HEK293 (cell line): ENCODE measurements at regions not wholly inside any gene's neighbourhood (a gene's known extent, or its start where the extent isn't known, plus 50 kb on each side); places are given as distances from the start of the nearest gene placed in this dataset.

Source experiments
- CTCF ChIA-PET: fragments of 350-600 bp; formaldehyde crosslinking; extraction: SDS; loops from one replicate; lab custom pipeline; 2021; ENCODE audit warnings: antibody characterized with exemption; lab: Yijun Ruan, JAX
- POLR2A ChIA-PET: fragments of 300-600 bp; formaldehyde crosslinking; extraction: SDS; loops from one replicate; lab custom pipeline; 2020; ENCODE audit warnings: antibody characterized with exemption, inconsistent platforms; lab: Yijun Ruan, JAX
- H3K27ac ChIP-seq: fragments of 200-500 bp; sonication (Bioruptor generic); 2 replicates; pipeline ENCODE4 v1.5.1; 2014; ENCODE audit warnings: low read depth, low read length, control low read depth, inconsistent platforms; ENCODE audit errors: extremely low read depth
- H3K36me3 ChIP-seq, 2 experiments: fragments of 200-500 bp in 1 of 2; sonication (Bioruptor generic) in 1 of 2; 1 replicate in 1 of 2; 2 replicates in 1 of 2; pipeline ENCODE4 v1.5.1; 2014 to 2017; ENCODE audit warnings: inconsistent platforms in 2 of 2, low read length in 2 of 2; ENCODE audit not compliant: control insufficient read depth in 2 of 2, insufficient read depth in 1 of 2
- H3K4me1 ChIP-seq: fragments of 200-500 bp; sonication (Bioruptor generic); 2 replicates; pipeline ENCODE4 v1.5.1; 2014; ENCODE audit warnings: mild to moderate bottlenecking, low read length, inconsistent platforms; ENCODE audit not compliant: control insufficient read depth, insufficient read depth
- H3K4me3 ChIP-seq: 2 replicates; pipeline ENCODE4 v1.5.1; 2011; ENCODE audit warnings: low read depth, mild to moderate bottlenecking, control low read depth, low read length, moderate library complexity
- H3K9me3 ChIP-seq: fragments of 200-500 bp; sonication (Bioruptor generic); 2 replicates; pipeline ENCODE4 v1.5.1; 2014; ENCODE audit warnings: low read depth, low read length, inconsistent platforms; ENCODE audit not compliant: control insufficient read depth, insufficient read depth
- BCL11B ChIP-seq: fragments of 450-650 bp; formaldehyde crosslinking; IDR thresholded peaks from 2 replicates; pipeline ENCODE4 v1.5.1; 2016; ENCODE audit warnings: low read depth, missing biosample characterization, missing genetic modification characterization
- MZF1 ChIP-seq: fragments of 450-650 bp; formaldehyde crosslinking; IDR thresholded peaks from 2 replicates; pipeline ENCODE4 v1.5.1; 2017; ENCODE audit warnings: missing biosample characterization, missing genetic modification characterization, borderline replicate concordance
- PRDM2 ChIP-seq: fragments of 450-650 bp; formaldehyde crosslinking; IDR thresholded peaks from 2 replicates; pipeline ENCODE4 v1.5.1; 2016; ENCODE audit warnings: missing biosample characterization, missing genetic modification characterization, borderline replicate concordance
- SETDB1 ChIP-seq: IDR thresholded peaks from one replicate; pipeline ENCODE4 v1.6.1; 2017; ENCODE audit warnings: mild to moderate bottlenecking, low read length, moderate library complexity, mixed read lengths; ENCODE audit not compliant: insufficient read length
- ZBTB1 ChIP-seq: fragments of 450-650 bp; formaldehyde crosslinking; IDR thresholded peaks from 2 replicates; pipeline ENCODE4 v1.5.1; 2016; ENCODE audit warnings: missing biosample characterization, missing genetic modification characterization
- ZBTB21 ChIP-seq: fragments of 450-650 bp; formaldehyde crosslinking; IDR thresholded peaks from 2 replicates; pipeline ENCODE4 v1.5.1; 2017; ENCODE audit warnings: missing biosample characterization, missing genetic modification characterization
- ZNF202 ChIP-seq: fragments of 450-650 bp; formaldehyde crosslinking; IDR thresholded peaks from 2 replicates; pipeline ENCODE4 v1.5.1; 2016; ENCODE audit warnings: missing biosample characterization, missing genetic modification characterization, borderline replicate concordance
- ZNF394 ChIP-seq: fragments of 450-650 bp; formaldehyde crosslinking; IDR thresholded peaks from 2 replicates; pipeline ENCODE4 v1.5.1; 2016; ENCODE audit warnings: missing biosample characterization, missing genetic modification characterization, mild to moderate bottlenecking, moderate library complexity, borderline replicate concordance
- ZNF473 ChIP-seq: fragments of 450-650 bp; formaldehyde crosslinking; IDR thresholded peaks from 2 replicates; pipeline ENCODE4 v1.5.1; 2017; ENCODE audit warnings: missing biosample characterization, missing genetic modification characterization
- ZNF501 ChIP-seq: fragments of 450-650 bp; formaldehyde crosslinking; IDR thresholded peaks from 2 replicates; pipeline ENCODE4 v1.5.1; 2016; ENCODE audit warnings: missing biosample characterization, missing genetic modification characterization
- ZNF529 ChIP-seq: fragments of 450-650 bp; formaldehyde crosslinking; IDR thresholded peaks from 2 replicates; pipeline ENCODE4 v1.5.1; 2017; ENCODE audit warnings: missing genetic modification characterization, missing biosample characterization; ENCODE audit not compliant: insufficient replicate concordance
- ZNF610 ChIP-seq: fragments of 450-650 bp; formaldehyde crosslinking; IDR thresholded peaks from 2 replicates; pipeline ENCODE4 v1.5.1; 2016; ENCODE audit warnings: missing biosample characterization, missing genetic modification characterization, borderline replicate concordance
- ZNF658 ChIP-seq: fragments of 450-650 bp; formaldehyde crosslinking; IDR thresholded peaks from 2 replicates; pipeline ENCODE4; 2016; ENCODE audit warnings: missing biosample characterization, missing genetic modification characterization
- ZNF776 ChIP-seq: fragments of 450-650 bp; formaldehyde crosslinking; IDR thresholded peaks from 2 replicates; pipeline ENCODE4 v1.5.0; 2017; ENCODE audit warnings: missing biosample characterization, missing genetic modification characterization, borderline replicate concordance
- ZSCAN16 ChIP-seq: fragments of 450-650 bp; formaldehyde crosslinking; IDR thresholded peaks from 2 replicates; pipeline ENCODE4 v1.5.1; 2016; ENCODE audit warnings: missing biosample characterization, missing genetic modification characterization
- TF ChIP-seq, protein P1 (sequence below): fragments of 450-650 bp; formaldehyde crosslinking; IDR thresholded peaks from 2 replicates; pipeline ENCODE4 v1.5.1; 2016; ENCODE audit warnings: missing biosample characterization, missing genetic modification characterization

DNA sequence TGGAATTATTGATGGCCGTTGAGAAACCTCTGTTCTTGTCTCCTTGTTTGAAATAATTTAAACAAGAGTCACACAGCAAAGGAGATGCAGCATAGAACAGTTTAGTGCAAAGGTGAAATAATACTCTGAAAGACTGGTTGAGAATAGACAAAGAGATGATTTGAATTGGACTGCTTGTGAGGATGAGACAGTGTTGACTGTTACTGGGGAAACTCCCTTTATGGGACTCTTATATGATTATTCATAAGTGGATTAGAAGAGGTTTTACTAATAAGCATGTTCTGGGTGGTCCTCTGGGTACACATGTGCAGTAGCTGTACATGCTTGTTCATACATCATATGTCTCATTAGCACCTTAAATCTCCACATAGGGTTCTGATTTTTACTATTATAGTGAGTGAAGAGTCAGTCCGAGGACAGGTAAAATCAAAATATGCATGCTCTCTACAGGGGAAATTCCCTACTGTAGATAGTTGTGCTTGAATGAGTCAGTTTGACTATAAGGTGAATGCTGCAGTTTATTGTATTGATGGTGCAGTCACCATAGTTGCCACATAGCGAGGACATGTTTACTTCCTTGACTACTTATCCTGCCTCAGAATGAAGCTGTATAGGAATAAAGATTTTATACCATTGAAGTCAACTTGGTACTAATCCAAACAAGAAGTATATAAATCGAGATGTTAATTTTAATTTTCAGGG is 498.7 kb downstream of the CNTN6 start:
- H3K4me3 ChIP-seq = no peak overlapping the region
- H3K36me3 ChIP-seq = no peaks in the 10 kb centered on the region
- ChIA-PET POLR2A (no interaction called here), CTCF (interaction anchor here (0.5 kb wide), 1 partner anchor 226 kb away, joined by 4 read pairs; no protein-coding TSS in a partner anchor)
- no peaks in the 10 kb centered on the region for H3K4me1 ChIP-seq
- no peak for TF ChIP-seq ZNF473
- TF ChIP-seq MZF1 (tag by site-specific recombination) = no peak
- TF ChIP-seq ZBTB21 (tag by site-specific recombination) = no peak
- no peak overlapping the region for H3K27ac ChIP-seq
- H3K9me3 ChIP-seq = no peaks in the 10 kb centered on the region

- Histone ChIP-seq H3K4me3 (no peak overlapping the region), H3K9me3 (no peaks in the 10 kb centered on the region), H3K36me3 (no peaks in the 10 kb centered on the region), H3K27ac (no peak overlapping the region), H3K4me1 (no peaks in the 10 kb centered on the region)
- no peak for TF ChIP-seq ZSCAN16 (tag by site-specific recombination)
- TF ChIP-seq ZNF473 = no peak
- no peak for TF ChIP-seq PRDM2 (tag by site-specific recombination)
- TF ChIP-seq ZNF394 (tag by site-specific recombination) = no peak
- no peak for TF ChIP-seq ZNF501
- no peak for TF ChIP-seq SETDB1
- TF ChIP-seq ZNF610 = no peak
- TF ChIP-seq ZNF658 (tag by site-specific recombination) = no peak
- no peak for TF ChIP-seq ZNF776 (tag by site-specific recombination)
- no peak for TF ChIP-seq ZNF202 (tag by site-specific recombination)
- no peak for TF ChIP-seq ZNF529
- TF ChIP-seq BCL11B (tag by site-specific recombination) = no peak
- TF ChIP-seq, protein P1, sequence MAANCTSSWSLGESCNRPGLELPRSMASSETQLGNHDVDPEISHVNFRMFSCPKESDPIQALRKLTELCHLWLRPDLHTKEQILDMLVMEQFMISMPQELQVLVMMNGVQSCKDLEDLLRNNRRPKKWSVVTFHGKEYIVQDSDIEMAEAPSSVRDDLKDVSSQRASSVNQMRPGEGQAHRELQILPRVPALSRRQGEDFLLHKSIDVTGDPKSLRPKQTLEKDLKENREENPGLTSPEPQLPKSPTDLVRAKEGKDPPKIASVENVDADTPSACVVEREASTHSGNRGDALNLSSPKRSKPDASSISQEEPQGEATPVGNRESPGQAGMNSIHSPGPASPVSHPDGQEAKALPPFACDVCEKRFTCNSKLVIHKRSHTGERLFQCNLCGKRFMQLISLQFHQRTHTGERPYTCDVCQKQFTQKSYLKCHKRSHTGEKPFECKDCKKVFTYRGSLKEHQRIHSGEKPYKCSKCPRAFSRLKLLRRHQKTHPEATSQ (tag by site-specific recombination) = no peak
- no peak for TF ChIP-seq ZBTB1 (tag by site-specific recombination)
- ChIA-PET POLR2A (no interaction called here), CTCF (no interaction called here)
These were observed 502.1 kb downstream of the CNTN6 start for GRCh38 chr3:1594940-1595339.
